Right kidney (tissue), 1 donor: ENCODE measurements at regions not wholly inside any gene's neighbourhood (a gene's known extent, or its start where the extent isn't known, plus 50 kb on each side); places are given as distances from the start of the nearest gene placed in this dataset.

ENCODE experiments used
- DNase-seq: peaks from one replicate; pipeline ENCODE4 v3.0.0-alpha.2; 2016

- no peak for DNase-seq
These were observed 172.6 kb upstream of the UMPS start for GRCh38 chr3:124557433-124558232.

- DNase-seq = peak; percentile 49
These were observed 171.0 kb upstream of the UMPS start for GRCh38 chr3:124558991-124559845.

GRCh38 chr3:124559846-124560574, 170.2 kb upstream of the UMPS start:
- DNase-seq = peak; percentile 57

GRCh38 chr3:124560666-124561215, 169.5 kb upstream of the UMPS start:
- no peak for DNase-seq

- DNase-seq = no peak
These were observed 167.5 kb upstream of the UMPS start for GRCh38 chr3:124562769-124563168.

- DNase-seq = no peak
These were observed 166.9 kb upstream of the UMPS start for GRCh38 chr3:124563376-124563775.

GRCh38 chr3:124565013-124565412, 165.2 kb upstream of the UMPS start:
- DNase-seq = peak; percentile 60

- DNase-seq = no peak
These were observed 164.7 kb upstream of the UMPS start for GRCh38 chr3:124565551-124565950.

GRCh38 chr3:124566701-124567100, 163.6 kb upstream of the UMPS start:
- no peak for DNase-seq

- no peak for DNase-seq
These were observed 163.1 kb upstream of the UMPS start for GRCh38 chr3:124567179-124567578.

- no peak for DNase-seq
These were observed 160.5 kb upstream of the UMPS start for GRCh38 chr3:124569761-124570160.

- DNase-seq = no peak
These were observed 160.0 kb upstream of the UMPS start for GRCh38 chr3:124570232-124570631.

- no peak for DNase-seq
These were observed 157.3 kb upstream of the UMPS start for GRCh38 chr3:124572851-124573405.

GRCh38 chr3:124574012-124574411, 156.2 kb upstream of the UMPS start:
- no peak for DNase-seq

GRCh38 chr3:124576565-124577493, 153.4 kb upstream of the UMPS start:
- no peak for DNase-seq

- DNase-seq = no peak
These were observed 152.6 kb upstream of the UMPS start for GRCh38 chr3:124577494-124578167.

- no peak for DNase-seq
These were observed 150.6 kb upstream of the UMPS start for GRCh38 chr3:124579641-124580040.

- DNase-seq = no peak
These were observed 148.1 kb upstream of the UMPS start for GRCh38 chr3:124582196-124582595.

GRCh38 chr3:124582621-124583395, 147.4 kb upstream of the UMPS start:
- no peak for DNase-seq

GRCh38 chr3:124584245-124584551, 146.1 kb upstream of the UMPS start:
- no peak for DNase-seq
